GM21360 (cell line): ENCODE measurements at regions not wholly inside any gene's neighbourhood (a gene's known extent, or its start where the extent isn't known, plus 50 kb on each side); places are given as distances from the start of the nearest gene placed in this dataset.
A peak's percentile ranks its signal among the peaks of the same experiment; 100 is the strongest.
"Not testable (repeated sequence)": the region's sequence is repeated elsewhere in the genome, so short reads cannot be mapped to it uniquely, and the experiment has no call there.

Experiments used
- ATAC-seq: cut with Tn5 transposase; IDR thresholded peaks from one replicate; pipeline ENCODE4 v1.9.1; 2021; ENCODE audit warnings: mild to moderate bottlenecking, moderate library complexity; ENCODE audit not compliant: unreplicated experiment

DNA sequence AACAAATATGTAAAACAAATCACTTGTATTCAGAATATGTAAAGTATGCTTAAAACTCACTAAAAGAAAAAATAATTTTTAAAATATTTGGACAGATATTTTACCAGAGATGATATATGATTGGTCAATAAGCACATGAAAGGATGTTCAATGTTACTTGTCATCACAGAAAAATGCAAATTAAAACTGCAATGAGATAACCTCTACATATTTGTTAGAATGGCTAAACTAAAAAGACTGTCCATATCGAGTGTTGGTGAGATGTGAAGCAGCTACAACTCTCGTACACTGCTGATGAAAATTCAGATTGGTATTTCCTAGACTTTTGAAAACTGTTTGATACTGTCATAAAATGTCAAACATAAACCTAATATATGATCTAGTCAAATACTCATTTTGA is 685.1 kb downstream of the DTWD2 start:
- no peak for ATAC-seq

DNA sequence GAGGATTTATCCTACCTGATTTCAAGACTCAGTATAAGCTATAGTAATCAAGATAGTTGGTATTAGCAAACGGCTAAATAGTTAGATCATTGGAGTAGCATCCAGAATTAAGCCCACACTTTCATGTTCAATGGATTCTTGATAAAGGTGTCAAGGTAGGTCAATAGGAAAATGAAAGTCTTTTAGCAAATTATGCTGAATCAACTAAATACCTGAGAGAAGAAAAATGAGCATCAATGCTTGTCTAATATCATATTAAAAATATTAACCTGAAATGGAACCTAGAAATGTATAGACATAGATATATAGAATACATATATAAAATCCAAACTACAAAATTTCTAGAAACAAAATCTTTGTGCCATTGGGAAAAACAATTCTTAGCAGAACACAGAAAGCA is 685.6 kb downstream of the DTWD2 start:
- no peak for ATAC-seq

DNA sequence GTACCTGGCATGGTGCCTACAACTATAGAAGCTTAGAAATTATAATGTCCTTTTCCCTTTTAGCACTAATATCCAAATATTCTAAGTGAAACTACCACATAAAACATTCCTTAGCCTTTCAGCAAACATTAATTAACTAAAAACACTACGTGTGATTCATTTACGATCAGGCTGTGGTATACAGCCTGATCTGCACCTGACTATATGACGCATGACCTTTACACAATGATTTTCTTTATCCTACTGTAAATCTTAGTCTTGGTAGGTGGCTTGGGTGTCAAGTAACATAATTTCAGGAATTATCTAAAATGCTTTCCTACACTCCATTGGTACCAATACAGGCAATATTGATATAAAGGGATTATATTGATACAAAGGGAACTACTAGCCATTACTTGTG is 686.7 kb downstream of the DTWD2 start:
- no peak for ATAC-seq

DNA sequence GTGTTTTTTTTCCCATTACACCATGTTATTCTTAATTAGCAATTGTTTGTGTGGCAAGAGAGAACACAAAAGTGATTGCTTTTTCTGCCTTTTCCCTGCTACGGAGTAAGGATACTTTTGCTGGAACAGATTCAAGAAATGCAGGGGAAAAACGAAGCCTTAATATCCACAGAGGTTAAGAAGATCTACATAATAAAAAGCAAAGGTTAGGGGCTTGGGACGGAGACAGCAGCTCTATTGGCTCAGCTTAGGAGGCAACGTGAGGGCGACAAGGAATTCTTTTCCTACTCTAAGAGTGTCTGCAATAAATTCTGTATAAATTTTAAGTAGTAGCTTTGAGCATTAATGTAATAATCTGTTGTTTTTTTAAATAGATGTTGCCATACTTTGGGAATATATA is 693.3 kb downstream of the DTWD2 start:
- no peak for ATAC-seq

DNA sequence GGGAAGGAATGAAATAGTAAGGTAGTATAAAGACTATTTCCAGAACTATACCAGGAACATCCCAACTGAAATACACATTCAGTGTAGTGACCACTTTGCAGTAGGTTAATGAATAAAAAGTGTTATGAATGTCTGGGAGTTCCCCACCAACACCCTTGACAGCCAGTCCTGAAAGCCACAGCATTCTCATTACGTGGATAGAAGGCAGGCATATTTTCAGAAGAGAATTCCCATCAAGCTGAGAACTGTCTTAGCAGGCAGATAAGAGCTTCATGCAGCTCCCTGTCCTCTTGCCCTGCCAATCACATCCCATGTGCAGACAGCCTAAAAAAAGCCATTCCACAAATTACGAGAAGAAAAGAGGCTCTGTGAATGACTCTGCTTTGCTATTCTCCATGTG is 695.0 kb downstream of the DTWD2 start:
- ATAC-seq, result no peak

- no peak for ATAC-seq
Observed at GRCh38 chr5:118290204-118290603, 698.1 kb downstream of the DTWD2 start.

- not testable (repeated sequence) for ATAC-seq
Observed at GRCh38 chr5:118284230-118284629, 704.1 kb downstream of the DTWD2 start.

DNA sequence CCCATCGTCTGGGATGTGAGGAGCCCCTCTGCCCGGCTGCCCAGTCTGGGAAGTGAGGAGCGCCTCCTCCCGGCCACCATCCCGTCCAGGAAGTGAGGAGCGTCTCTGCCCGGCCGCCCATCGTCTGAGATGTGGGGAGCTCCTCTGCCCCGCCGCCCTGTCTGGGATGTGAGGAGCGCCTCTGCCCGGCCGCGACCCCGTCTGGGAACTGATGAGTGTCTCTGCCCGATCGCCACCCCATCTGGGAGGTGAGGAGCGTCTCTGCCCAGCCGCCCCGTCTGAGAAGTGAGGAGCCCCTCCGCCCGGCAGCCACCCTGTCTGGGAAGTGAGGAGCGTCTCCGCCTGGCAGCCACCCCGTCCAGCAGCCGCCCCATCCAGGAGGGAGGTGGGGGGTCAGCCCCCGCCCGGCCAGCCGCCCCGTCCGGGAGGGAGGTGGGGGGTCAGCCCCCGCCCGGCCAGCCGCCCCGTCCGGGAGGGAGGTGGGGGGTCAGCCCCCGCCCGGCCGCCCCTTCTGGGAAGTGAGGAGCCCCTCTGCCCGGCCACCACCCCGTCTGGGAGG is 705.8 kb downstream of the DTWD2 start:
- not testable (repeated sequence) for ATAC-seq

GRCh38 chr5:118279540-118280294 is 708.6 kb downstream of the DTWD2 start:
- no peak for ATAC-seq

- ATAC-seq, result no peak
Observed at GRCh38 chr5:118270526-118270925, 717.8 kb downstream of the DTWD2 start.

DNA sequence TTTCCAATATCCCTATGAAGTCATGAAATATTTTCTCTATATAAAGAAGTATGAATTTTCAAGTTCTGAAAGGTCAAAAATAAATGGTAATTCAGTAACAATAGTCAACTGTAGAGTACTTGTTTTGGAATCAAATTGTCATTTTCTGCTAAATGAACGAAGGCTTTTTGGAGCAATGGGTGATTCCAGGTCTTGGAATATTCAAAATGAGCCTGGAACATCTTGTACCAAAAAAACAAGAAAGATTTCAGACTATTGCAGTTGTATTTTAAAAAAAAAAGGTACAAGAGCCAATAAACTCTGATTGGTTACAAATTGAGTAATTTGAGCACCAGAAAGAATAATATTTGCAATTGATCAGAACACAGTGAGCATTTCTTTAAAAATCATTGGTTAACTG is 730.1 kb downstream of the DTWD2 start:
- no peak for ATAC-seq

GRCh38 chr5:118257066-118257465 is 731.3 kb downstream of the DTWD2 start:
- no peak for ATAC-seq

- no peak for ATAC-seq
Observed at GRCh38 chr5:118253225-118254061, 734.9 kb downstream of the DTWD2 start.

DNA sequence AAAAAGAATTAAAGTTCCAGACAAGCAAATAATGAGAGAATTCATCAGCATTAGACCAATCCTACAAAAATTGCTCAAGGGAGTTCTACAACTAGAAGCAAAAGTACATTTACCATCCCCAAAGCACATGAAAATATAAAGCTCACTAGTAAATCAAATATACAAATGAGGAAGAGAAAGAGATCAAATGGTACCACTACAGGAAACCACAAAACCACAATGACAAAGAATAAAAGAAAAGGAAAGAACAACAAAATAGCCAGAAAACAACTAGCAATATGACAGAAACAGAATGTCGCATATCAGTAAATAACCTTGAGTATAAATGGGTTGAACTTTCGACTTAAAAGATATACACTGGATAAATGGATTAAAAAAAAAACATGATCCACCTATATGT is 739.0 kb downstream of the DTWD2 start:
- ATAC-seq, result peak; percentile 68

DNA sequence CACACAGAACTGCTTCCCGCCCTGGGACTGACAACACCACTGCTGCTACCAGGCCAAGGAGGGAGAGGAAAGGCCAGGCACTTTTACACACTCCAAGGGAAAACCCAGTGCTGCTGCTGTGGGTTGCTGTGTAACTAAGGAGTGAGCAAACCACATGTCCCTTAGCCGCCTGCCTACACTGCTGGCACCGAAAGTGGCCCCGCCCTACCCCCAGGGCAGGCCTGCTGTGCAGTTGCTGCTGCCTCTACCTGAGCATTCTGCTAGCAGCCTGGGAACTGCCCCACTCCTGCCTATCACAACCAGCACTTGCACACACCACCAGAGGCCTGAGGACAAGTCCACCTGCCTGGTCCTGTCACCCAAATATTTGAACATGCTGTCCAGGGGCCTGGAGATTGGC is 740.9 kb downstream of the DTWD2 start:
- no peak for ATAC-seq

GRCh38 chr5:118243613-118244012 is 744.7 kb downstream of the DTWD2 start:
- ATAC-seq, result no peak

DNA sequence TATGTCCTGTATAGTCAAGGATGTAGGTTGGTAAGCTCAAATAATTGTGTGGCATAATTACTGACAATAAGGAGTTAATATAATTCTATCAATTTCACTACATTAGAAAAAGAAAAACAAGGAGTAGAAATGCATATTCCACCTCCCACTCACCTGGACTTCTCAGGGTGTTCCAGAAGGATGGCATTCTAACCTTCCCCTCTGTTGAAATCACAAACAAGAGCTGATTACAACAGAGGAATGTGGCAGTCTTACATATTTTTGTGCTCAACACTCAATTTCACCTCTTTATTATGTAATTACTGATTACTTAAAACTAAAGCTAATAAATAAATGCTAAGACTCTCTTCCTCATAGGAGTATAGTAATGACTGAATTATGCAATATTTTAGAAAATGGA is 745.3 kb downstream of the DTWD2 start:
- no peak for ATAC-seq

- ATAC-seq, result peak; percentile 86
Observed at GRCh38 chr5:118236108-118236849, 752.1 kb downstream of the DTWD2 start.

- ATAC-seq, result no peak
Observed at GRCh38 chr5:118233606-118234005, 754.7 kb downstream of the DTWD2 start.

DNA sequence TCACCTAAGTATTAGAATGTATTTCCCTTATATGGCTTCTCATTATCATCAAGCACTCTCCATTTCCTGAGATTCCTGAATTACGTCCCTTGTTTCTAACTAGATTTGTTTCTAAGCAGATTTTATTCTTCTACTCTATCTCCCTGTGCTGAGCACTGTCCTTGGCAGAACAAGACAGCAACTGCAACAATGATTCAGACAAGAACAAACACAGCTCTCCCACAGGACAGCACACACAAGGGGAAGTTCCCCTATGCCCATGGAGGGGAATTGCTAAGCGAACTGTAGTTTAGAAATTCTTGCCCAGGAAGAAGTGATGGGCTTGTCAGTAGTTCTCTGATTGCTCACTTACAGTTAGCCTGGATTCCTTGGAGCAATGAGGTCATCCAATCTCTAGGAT is 759.9 kb downstream of the DTWD2 start:
- no peak for ATAC-seq

- ATAC-seq, result no peak
Observed at GRCh38 chr5:118224546-118224945, 763.8 kb downstream of the DTWD2 start.
